SK-N-SH treated with all-trans-retinoic acid at 6 μM for 48 hours (cell line): ENCODE measurements at regions not wholly inside any gene's neighbourhood (a gene's known extent, or its start where the extent isn't known, plus 50 kb on each side); places are given as distances from the start of the nearest gene placed in this dataset.

Experiments used
- ARNTL ChIP-seq: fragments of 450-650 bp; formaldehyde crosslinking; IDR thresholded peaks from 2 replicates; pipeline ENCODE4 v1.5.0; 2020; ENCODE audit warnings: low read depth, mild to moderate bottlenecking, moderate library complexity, borderline replicate concordance
- CREB5 ChIP-seq: fragments of 250-450 bp; sonication (Bioruptor Pico); IDR thresholded peaks from 2 replicates; pipeline ENCODE4 v1.5.1; 2020; ENCODE audit warnings: low read depth, mild to moderate bottlenecking, moderate library complexity
- ISL1 ChIP-seq: fragments of 250-450 bp; sonication (Bioruptor Pico); IDR thresholded peaks from 2 replicates; pipeline ENCODE4 v2.1.2; 2022; ENCODE audit warnings: mild to moderate bottlenecking, moderate library complexity
- OSR1 ChIP-seq: fragments of 250-450 bp; sonication (Bioruptor Pico); IDR thresholded peaks from 2 replicates; pipeline ENCODE4 v1.8.0; 2022; ENCODE audit warnings: moderate library complexity, mild to moderate bottlenecking, inconsistent platforms
- PATZ1 ChIP-seq: fragments of 250-450 bp; sonication (Bioruptor Pico); IDR thresholded peaks from 2 replicates; pipeline ENCODE4 v1.8.0; 2020; ENCODE audit warnings: mild to moderate bottlenecking, moderate library complexity, borderline replicate concordance
- POU6F1 ChIP-seq: fragments of 250-450 bp; sonication (Bioruptor Pico); IDR thresholded peaks from 2 replicates; pipeline ENCODE4 v1.8.0; 2021; ENCODE audit warnings: low read depth, mild to moderate bottlenecking, moderate library complexity, borderline replicate concordance
- TCF4 ChIP-seq: fragments of 250-450 bp; sonication (Bioruptor Pico); IDR thresholded peaks from 2 replicates; pipeline ENCODE4 v1.8.0; 2021; ENCODE audit warnings: mild to moderate bottlenecking, moderate library complexity, borderline replicate concordance
- ZFP3 ChIP-seq: fragments of 250-450 bp; sonication (Bioruptor Pico); IDR thresholded peaks from 2 replicates; pipeline ENCODE4 v1.5.0; 2020; ENCODE audit warnings: mild to moderate bottlenecking, moderate library complexity
- ZFP30 ChIP-seq: fragments of 450-650 bp; formaldehyde crosslinking; IDR thresholded peaks from 2 replicates; pipeline ENCODE4 v1.5.0; 2022; ENCODE audit warnings: mild to moderate bottlenecking, moderate library complexity

- no peak for TF ChIP-seq ZFP30 (CRISPR knock-in tag)
- no peak for TF ChIP-seq ZFP3 (CRISPR knock-in tag)
- no peak for TF ChIP-seq POU6F1 (CRISPR knock-in tag)
- TF ChIP-seq CREB5 (CRISPR knock-in tag) = no peak
- no peak for TF ChIP-seq PATZ1
- TF ChIP-seq ARNTL (CRISPR knock-in tag) = no peak
- no peak for TF ChIP-seq ISL1
- TF ChIP-seq OSR1 = no peak
- no peak for TF ChIP-seq TCF4 (CRISPR knock-in tag)
These were observed 249.4 kb downstream of the GRB14 start for GRCh38 chr2:164371916-164372315.
